SK-N-SH (cell line): ENCODE measurements at regions not wholly inside any gene's neighbourhood (a gene's known extent, or its start where the extent isn't known, plus 50 kb on each side); places are given as distances from the start of the nearest gene placed in this dataset.

Experiments used
- CTCF ChIA-PET: fragments of 300-600, 350-600 bp; formaldehyde crosslinking; extraction: SDS; loops from one replicate; lab custom pipeline; 2021; lab: Yijun Ruan, JAX
- POLR2A ChIA-PET: fragments of 350-600 bp; sonication (Branson Sonifier 250); formaldehyde crosslinking; extraction: SDS; loops from one replicate; lab custom pipeline; 2020; ENCODE audit warnings: antibody characterized with exemption, inconsistent platforms; lab: Yijun Ruan, JAX
- DNase-seq: peaks from one replicate; pipeline ENCODE4 v3.0.0; 2012
- H2AFZ ChIP-seq: fragments of 200-600 bp; sonication (generic); 2 replicates; pipeline ENCODE4 v1.8.1; 2016; ENCODE audit warnings: antibody characterized with exemption, mild to moderate bottlenecking, low read depth
- H3F3A ChIP-seq: fragments of 200-600 bp; sonication (generic); replicated peaks from 2 replicates; pipeline ENCODE3; 2016; ENCODE audit warnings: antibody characterized with exemption, mild to moderate bottlenecking; ENCODE audit not compliant: insufficient read depth
- H3K27ac ChIP-seq, 2 experiments: fragments of 200-500 bp in 1 of 2; fragments of 200-600 bp in 1 of 2; sonication (Bioruptor generic) in 1 of 2; sonication (generic), shearing (Covaris generic) in 1 of 2; 2 replicates each; pipeline versions ENCODE4 v1.5.1 to v1.6.1; 2014 to 2016; ENCODE audit warnings: low read depth in 2 of 2, inconsistent platforms in 1 of 2, low read length in 1 of 2, mild to moderate bottlenecking in 1 of 2, mixed read lengths in 1 of 2
- H3K27me3 ChIP-seq: fragments of 200-600 bp; sonication (generic), shearing (Covaris generic); 2 replicates; pipeline ENCODE4 v1.6.1; 2016; ENCODE audit warnings: mixed run types; ENCODE audit not compliant: insufficient read depth
- H3K36me3 ChIP-seq, 2 experiments: fragments of 200-500 bp in 1 of 2; fragments of 200-600 bp in 1 of 2; sonication (Bioruptor generic) in 1 of 2; sonication (generic) in 1 of 2; replicated peaks in 1 of 2; 2 replicates each; pipeline versions ENCODE3 to v1.5.1; 2014 to 2016; ENCODE audit warnings: low read length in 1 of 2, mild to moderate bottlenecking in 1 of 2; ENCODE audit not compliant: insufficient read depth in 2 of 2, control insufficient read depth in 1 of 2
- H3K4me1 ChIP-seq, 2 experiments: fragments of 200-500 bp in 1 of 2; fragments of 200-600 bp in 1 of 2; sonication (Bioruptor generic) in 1 of 2; sonication (generic), shearing (Covaris generic) in 1 of 2; 2 replicates each; pipeline versions ENCODE4 v1.5.1 to v1.6.1; 2014 to 2016; ENCODE audit warnings: low read depth in 1 of 2, low read length in 1 of 2, mixed run types in 1 of 2; ENCODE audit not compliant: insufficient read depth in 2 of 2, control insufficient read depth in 1 of 2
- H3K4me2 ChIP-seq: fragments of 200-600 bp; sonication (generic), shearing (Covaris generic); 2 replicates; pipeline ENCODE4 v1.6.1; 2017; ENCODE audit warnings: mixed run types
- H3K4me3 ChIP-seq, 2 experiments: fragments of 200-500 bp in 1 of 2; fragments of 200-600 bp in 1 of 2; sonication (Bioruptor generic) in 1 of 2; sonication (generic), shearing (Covaris generic) in 1 of 2; 2 replicates each; pipeline versions ENCODE4 v1.5.1 to v1.8.1; 2014 to 2016; ENCODE audit warnings: low read depth in 2 of 2, inconsistent platforms in 1 of 2, low read length in 1 of 2, mild to moderate bottlenecking in 1 of 2, mixed read lengths in 1 of 2, moderate library complexity in 1 of 2
- H3K79me2 ChIP-seq: fragments of 200-600 bp; sonication (generic); 2 replicates; pipeline ENCODE4 v1.8.1; 2017; ENCODE audit warnings: mild to moderate bottlenecking; ENCODE audit not compliant: insufficient read depth
- H3K9ac ChIP-seq: fragments of 200-600 bp; sonication (generic); 2 replicates; pipeline ENCODE4 v1.6.1; 2017; ENCODE audit warnings: mixed run types
- H3K9me2 ChIP-seq: fragments of 200-600 bp; sonication (generic); 2 replicates; pipeline ENCODE4 v1.6.1; 2017; ENCODE audit warnings: mixed run types
- H3K9me3 ChIP-seq: fragments of 200-600 bp; sonication (generic); 2 replicates; pipeline ENCODE4 v1.6.1; 2017; ENCODE audit warnings: mixed run types, mild to moderate bottlenecking, moderate library complexity
- H4K20me1 ChIP-seq: fragments of 200-600 bp; sonication (generic); 2 replicates; pipeline ENCODE4 v1.6.1; 2017; ENCODE audit warnings: mild to moderate bottlenecking, mixed run types; ENCODE audit not compliant: insufficient read depth
- CHD2 ChIP-seq: fragments of 150-350 bp; IDR thresholded peaks from 2 replicates; pipeline ENCODE4 v1.6.1; 2018; ENCODE audit warnings: low read length; ENCODE audit not compliant: partially characterized antibody
- EZH2phosphoT487 ChIP-seq: fragments of 200-600 bp; sonication (generic); IDR thresholded peaks from 2 replicates; pipeline ENCODE4 v1.6.1; 2017; ENCODE audit warnings: low read depth, mixed run types, mild to moderate bottlenecking, antibody characterized with exemption, moderate library complexity, borderline replicate concordance
- FOSL2 ChIP-seq: IDR thresholded peaks from 2 replicates; pipeline ENCODE4 v1.4.0; 2012; ENCODE audit warnings: low read depth, mild to moderate bottlenecking, moderate library complexity, borderline replicate concordance
- FOXM1 ChIP-seq: IDR thresholded peaks from 2 replicates; pipeline ENCODE4 v1.4.0; 2012; ENCODE audit warnings: low read depth, mild to moderate bottlenecking
- GABPA ChIP-seq: IDR thresholded peaks from 2 replicates; pipeline ENCODE4 v1.4.0; 2012; ENCODE audit warnings: low read depth, mild to moderate bottlenecking
- GATA2 ChIP-seq: sonication (generic); formaldehyde crosslinking; IDR thresholded peaks from 2 replicates; pipeline ENCODE4 v1.5.0; 2020; ENCODE audit warnings: mild to moderate bottlenecking, missing genetic modification reagents
- IRF3 ChIP-seq: fragments of 150-350 bp; IDR thresholded peaks from 2 replicates; pipeline ENCODE4 v1.6.1; 2016; ENCODE audit warnings: mild to moderate bottlenecking, low read depth, low read length
- MAX ChIP-seq: IDR thresholded peaks from 2 replicates; pipeline ENCODE4 v1.4.0; 2012; ENCODE audit warnings: low read depth
- MEF2A ChIP-seq: IDR thresholded peaks from 2 replicates; pipeline ENCODE4 v1.4.0; 2012; ENCODE audit warnings: low read depth, borderline replicate concordance
- MXI1 ChIP-seq: IDR thresholded peaks from 2 replicates; pipeline ENCODE4 v1.6.1; 2012; ENCODE audit warnings: mild to moderate bottlenecking, low read depth, low read length, improper control_type of control experiment
- NRF1 ChIP-seq: IDR thresholded peaks from 2 replicates; pipeline ENCODE4 v1.6.1; 2012; ENCODE audit warnings: low read depth, mild to moderate bottlenecking, low read length
- POLR2AphosphoS5 ChIP-seq: IDR thresholded peaks from 2 replicates; pipeline ENCODE4 v1.6.1; 2012; ENCODE audit warnings: low read depth, low read length
- RCOR1 ChIP-seq: fragments of 150-350 bp; IDR thresholded peaks from 2 replicates; pipeline ENCODE4 v1.6.1; 2017; ENCODE audit warnings: antibody characterized with exemption, low read length
- RFX5 ChIP-seq: IDR thresholded peaks from 2 replicates; pipeline ENCODE4 v1.6.1; 2012; ENCODE audit warnings: mild to moderate bottlenecking, improper control_type of control experiment, low read length
- SMC3 ChIP-seq: IDR thresholded peaks from 2 replicates; pipeline ENCODE4 v1.6.1; 2012; ENCODE audit warnings: low read depth, low read length, improper control_type of control experiment
- TAF1 ChIP-seq: IDR thresholded peaks from 2 replicates; pipeline ENCODE4 v1.6.1; 2012; ENCODE audit warnings: low read depth, mild to moderate bottlenecking, low read length, moderate library complexity, borderline replicate concordance
- TEAD4 ChIP-seq: IDR thresholded peaks from 2 replicates; pipeline ENCODE4 v1.4.0; 2012; ENCODE audit warnings: mild to moderate bottlenecking, borderline replicate concordance; ENCODE audit not compliant: insufficient read depth
- USF2 ChIP-seq: fragments of 150-350 bp; IDR thresholded peaks from 2 replicates; pipeline ENCODE4 v1.6.1; 2017; ENCODE audit warnings: antibody characterized with exemption, low read length, low read depth, borderline replicate concordance
- WGBS: methylation state at CpG from one replicate; pipeline ENCODE4 v1.1.6; 2017; ENCODE audit warnings: low lambda C conversion rate; 5-methylcytosine and 5-hydroxymethylcytosine counted together
- TF ChIP-seq, protein P1 (sequence below): IDR thresholded peaks from 2 replicates; pipeline ENCODE4 v1.4.0; 2012; ENCODE audit warnings: low read depth, borderline replicate concordance
- TF ChIP-seq, protein P2 (sequence below): IDR thresholded peaks from 2 replicates; pipeline ENCODE4 v1.4.0; 2012; ENCODE audit warnings: low read depth, borderline replicate concordance

GRCh38 chr13:33448889-33449288 lies 163.3 kb upstream of the STARD13 start (continued):
- TF ChIP-seq IRF3 (no peak), RCOR1 (no peak), EZH2phosphoT487 (no peak), GATA2 (CRISPR knock-in tag) (no peak), TEAD4 (no peak), RFX5 (no peak), NRF1 (no peak), GABPA (no peak), USF2 (no peak)

- no peaks in the 10 kb centered on the region for H3K9me2 ChIP-seq
- H3K4me2 ChIP-seq: no peak overlapping the region
- DNase-seq: no peak
- H3K9ac ChIP-seq: no peak overlapping the region
- no peak for TF ChIP-seq RCOR1
- TF ChIP-seq MAX: no peak
- TF ChIP-seq FOSL2: no peak
- no peak for TF ChIP-seq MXI1
- TF ChIP-seq, protein P1, sequence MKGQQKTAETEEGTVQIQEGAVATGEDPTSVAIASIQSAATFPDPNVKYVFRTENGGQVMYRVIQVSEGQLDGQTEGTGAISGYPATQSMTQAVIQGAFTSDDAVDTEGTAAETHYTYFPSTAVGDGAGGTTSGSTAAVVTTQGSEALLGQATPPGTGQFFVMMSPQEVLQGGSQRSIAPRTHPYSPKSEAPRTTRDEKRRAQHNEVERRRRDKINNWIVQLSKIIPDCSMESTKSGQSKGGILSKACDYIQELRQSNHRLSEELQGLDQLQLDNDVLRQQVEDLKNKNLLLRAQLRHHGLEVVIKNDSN: no peak
- TF ChIP-seq SMC3: no peak
- TF ChIP-seq EZH2phosphoT487: no peak
- TF ChIP-seq CHD2: no peak
- TF ChIP-seq, protein P2, sequence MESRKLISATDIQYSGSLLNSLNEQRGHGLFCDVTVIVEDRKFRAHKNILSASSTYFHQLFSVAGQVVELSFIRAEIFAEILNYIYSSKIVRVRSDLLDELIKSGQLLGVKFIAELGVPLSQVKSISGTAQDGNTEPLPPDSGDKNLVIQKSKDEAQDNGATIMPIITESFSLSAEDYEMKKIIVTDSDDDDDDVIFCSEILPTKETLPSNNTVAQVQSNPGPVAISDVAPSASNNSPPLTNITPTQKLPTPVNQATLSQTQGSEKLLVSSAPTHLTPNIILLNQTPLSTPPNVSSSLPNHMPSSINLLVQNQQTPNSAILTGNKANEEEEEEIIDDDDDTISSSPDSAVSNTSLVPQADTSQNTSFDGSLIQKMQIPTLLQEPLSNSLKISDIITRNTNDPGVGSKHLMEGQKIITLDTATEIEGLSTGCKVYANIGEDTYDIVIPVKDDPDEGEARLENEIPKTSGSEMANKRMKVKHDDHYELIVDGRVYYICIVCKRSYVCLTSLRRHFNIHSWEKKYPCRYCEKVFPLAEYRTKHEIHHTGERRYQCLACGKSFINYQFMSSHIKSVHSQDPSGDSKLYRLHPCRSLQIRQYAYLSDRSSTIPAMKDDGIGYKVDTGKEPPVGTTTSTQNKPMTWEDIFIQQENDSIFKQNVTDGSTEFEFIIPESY: no peak
- no peak for TF ChIP-seq TAF1
- no peak for TF ChIP-seq GATA2 (CRISPR knock-in tag)
- no peak for TF ChIP-seq FOXM1
- TF ChIP-seq IRF3: no peak
- TF ChIP-seq POLR2AphosphoS5: no peak
- no peak for TF ChIP-seq MEF2A
- TF ChIP-seq, all 33 proteins: peak for 0
- H3K4me3 ChIP-seq: no peak overlapping the region
- peaks cover 5 to 11% of the 10 kb centered on the region in 2 experiments; a peak in 2 of 4 replicates for H3K4me1 ChIP-seq
- no peaks in the 10 kb centered on the region for H3K36me3 ChIP-seq
- ChIA-PET POLR2A (no interaction called here), CTCF (no interaction called here)
- no peaks in the 10 kb centered on the region for H4K20me1 ChIP-seq
- no peak overlapping the region for H3K27ac ChIP-seq
- H3K79me2 ChIP-seq: no peaks in the 10 kb centered on the region
- H3F3A ChIP-seq: peaks cover 15% of the 10 kb centered on the region
- H3K9me3 ChIP-seq: no peaks in the 10 kb centered on the region
- WGBS: 78% methylated on average over 6 of the region's 6 CpGs
- no peaks in the 10 kb centered on the region for H3K27me3 ChIP-seq
- H2AFZ ChIP-seq: no peak overlapping the region
These were observed 165.6 kb upstream of the STARD13 start for GRCh38 chr13:33450956-33451709.
